GM21423 (cell line): ENCODE measurements at regions not wholly inside any gene's neighbourhood (a gene's known extent, or its start where the extent isn't known, plus 50 kb on each side); places are given as distances from the start of the nearest gene placed in this dataset.

Experiments
- ATAC-seq: cut with Tn5 transposase; IDR thresholded peaks from one replicate; pipeline ENCODE4 v1.9.1; 2021; ENCODE audit warnings: mild to moderate bottlenecking, moderate library complexity; ENCODE audit not compliant: unreplicated experiment

DNA sequence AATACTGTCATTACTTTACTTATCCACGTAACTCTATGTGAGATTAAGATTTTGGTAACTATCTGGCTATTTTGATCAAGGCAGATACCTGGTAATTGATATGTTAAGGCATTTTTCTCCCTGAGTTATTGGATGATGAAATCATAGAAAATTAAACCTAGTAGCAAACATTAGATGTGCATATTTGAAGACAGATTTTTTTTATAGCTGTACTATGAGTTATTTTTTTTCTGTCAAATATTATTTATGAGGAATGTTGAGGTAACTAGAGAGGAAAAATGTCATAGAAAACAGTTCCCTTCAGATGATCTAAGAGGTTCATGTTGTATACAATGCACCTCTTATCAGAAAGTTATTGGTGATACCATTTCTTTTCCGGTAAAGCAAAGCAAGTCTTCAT lies 64.9 kb upstream of the SLC38A2 start:
- ATAC-seq, result no peak

DNA sequence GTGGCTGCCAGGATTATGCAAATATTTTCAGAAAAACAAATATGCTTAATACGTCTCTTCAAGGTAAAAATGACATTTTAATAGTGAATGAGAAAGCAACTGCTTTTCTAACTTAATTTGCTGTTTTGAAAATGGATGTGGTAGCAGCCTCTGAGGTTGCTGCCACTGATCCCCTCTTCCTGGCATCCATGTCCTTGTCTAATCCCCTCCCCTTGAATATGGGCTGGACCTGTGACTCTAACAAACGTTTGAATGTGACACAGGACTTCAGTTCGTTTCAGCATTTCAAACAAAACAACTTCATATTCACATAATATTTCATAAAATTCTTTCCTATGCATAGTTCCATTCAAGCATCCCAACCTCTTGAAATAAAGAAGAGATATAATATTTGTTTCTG lies 64.2 kb upstream of the SLC38A2 start:
- ATAC-seq, result no peak

DNA sequence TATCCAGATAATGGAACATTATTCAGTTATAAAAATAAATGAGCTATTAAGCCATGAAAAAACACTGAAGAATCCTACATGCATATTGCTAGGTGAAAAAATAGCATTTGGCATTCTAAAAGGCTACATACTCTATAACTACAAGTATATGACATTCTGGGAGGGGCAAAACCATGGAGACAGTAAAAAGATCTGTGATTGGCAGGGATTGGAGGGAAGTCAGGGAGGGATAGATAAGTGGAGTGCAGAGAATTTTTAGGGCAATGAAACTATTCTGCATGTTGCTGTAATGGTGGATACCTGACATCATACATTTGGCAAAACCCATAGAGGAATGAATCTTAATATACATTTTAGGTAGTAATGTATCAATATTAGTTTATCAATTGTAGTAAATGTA lies 63.1 kb upstream of the SLC38A2 start:
- ATAC-seq, result no peak

DNA sequence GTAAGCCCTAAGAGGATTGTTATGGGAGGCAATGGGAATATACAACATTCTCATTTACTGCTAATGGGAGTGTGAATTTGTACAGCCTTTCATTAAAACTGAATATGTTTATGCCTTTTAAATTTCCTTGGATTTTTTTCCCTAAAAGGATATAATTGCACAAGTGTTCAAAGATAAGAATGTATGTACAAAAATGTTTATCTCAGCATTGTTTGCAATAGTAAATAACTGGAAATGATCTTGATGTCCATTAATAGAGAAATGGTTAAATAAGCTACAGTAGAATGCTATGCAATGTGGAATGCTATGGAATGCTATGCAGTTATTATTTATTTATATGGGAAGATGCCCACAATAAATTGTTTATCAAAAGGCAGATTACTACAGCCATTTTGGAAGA lies 62.5 kb upstream of the SLC38A2 start:
- no peak for ATAC-seq

DNA sequence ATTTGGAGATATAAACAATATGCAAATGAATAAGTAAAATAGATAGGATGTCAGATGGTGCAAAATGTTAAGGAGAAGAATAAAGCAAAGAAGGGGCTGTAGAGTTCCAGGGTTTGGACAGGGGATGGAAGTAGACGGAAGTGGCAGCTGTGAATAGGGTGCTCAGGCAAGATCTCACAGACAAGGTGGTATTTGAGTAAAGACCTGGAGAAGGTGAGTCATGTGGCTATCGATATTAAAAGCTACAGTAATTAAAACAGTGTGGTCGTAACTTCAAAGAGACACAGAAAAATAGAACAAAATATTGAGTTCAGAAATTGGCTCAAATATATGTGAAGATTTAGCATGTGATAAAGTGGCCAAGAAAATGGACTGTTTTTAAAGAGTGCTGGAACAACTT lies 61.3 kb upstream of the SLC38A2 start:
- ATAC-seq, result no peak

DNA sequence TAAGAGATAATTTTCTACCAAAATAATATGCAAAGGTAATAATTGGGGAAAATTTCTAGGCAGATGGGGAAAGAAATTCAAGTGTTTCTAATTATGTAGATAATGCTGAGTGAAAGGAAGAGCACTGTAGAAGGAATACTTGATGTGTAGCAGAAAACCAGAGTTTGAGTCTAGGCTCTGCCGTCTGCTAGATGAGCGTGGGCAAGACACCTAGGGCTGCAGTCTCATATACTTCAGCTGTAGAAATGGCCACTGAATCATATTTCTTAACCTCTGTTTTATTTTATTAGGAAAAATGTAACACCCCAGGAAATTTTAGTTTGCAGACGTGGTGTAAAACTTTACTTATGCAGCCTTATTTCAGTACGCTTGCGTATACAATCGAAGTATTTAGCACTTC lies 59.8 kb upstream of the SLC38A2 start:
- no peak for ATAC-seq

DNA sequence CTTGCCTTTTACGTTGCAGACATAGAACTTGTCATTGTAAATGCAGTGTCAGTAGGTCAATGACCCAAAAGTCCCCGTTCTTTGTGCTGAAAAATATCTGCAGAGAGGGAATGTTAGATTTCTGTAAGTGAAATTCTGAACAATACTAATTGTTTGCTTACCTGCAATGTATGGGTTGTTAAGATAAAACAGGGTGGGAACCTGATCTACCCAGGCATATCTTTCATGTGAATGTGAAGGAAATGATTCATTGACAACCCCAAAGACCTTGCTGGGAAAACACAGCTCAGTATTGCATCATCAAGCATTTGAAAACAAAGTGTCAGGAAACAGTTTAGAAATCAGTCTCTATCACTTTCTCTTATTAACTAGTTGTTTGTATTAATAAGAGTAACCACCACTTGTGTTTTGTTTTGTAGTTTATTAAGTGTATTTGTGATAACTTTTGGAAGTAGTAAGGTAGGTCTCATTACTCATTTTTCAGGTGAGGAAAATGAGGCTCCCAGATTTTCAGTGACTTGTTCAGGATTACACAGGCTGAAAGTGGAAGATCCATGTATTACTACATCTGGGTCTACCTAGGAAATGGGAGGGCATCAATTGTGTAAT lies 57.9 kb upstream of the SLC38A2 start:
- no peak for ATAC-seq
